Spleen (tissue), 7 donors: ENCODE measurements at regions not wholly inside any gene's neighbourhood (a gene's known extent, or its start where the extent isn't known, plus 50 kb on each side); places are given as distances from the start of the nearest gene placed in this dataset.

ENCODE experiments used
- CTCF ChIP-seq, 11 experiments: fragments of 200-600 bp in 7 of 11; fragments of 450-650 bp in 4 of 11; sonication (generic) in 4 of 11; IDR thresholded peaks in 8 of 11; conservative IDR thresholded peaks in 3 of 11; 1 replicate in 7 of 11; 2 replicates in 4 of 11; pipeline versions ENCODE4 v1.4.0 to v1.8.0; 2016 to 2021; ENCODE audit warnings: antibody characterized with exemption in 11 of 11, inconsistent platforms in 4 of 11, mild to moderate bottlenecking in 1 of 11
- POLR2AphosphoS5 ChIP-seq, 3 donors: sonication (generic); formaldehyde crosslinking; IDR thresholded peaks; one replicate each; pipeline ENCODE4 v1.5.1; 2017; ENCODE audit warnings: antibody characterized with exemption in 3 of 3
- donor health status: DM: no; HTN: no; CAD: no; lungs with moderate emphysema.
- donor health status: DM: no; HTN: no; CAD: no.
- donor health status: DM: no; HTN: no; CAD: no.

GRCh38 chr1:178594133-178594532 lies 81.2 kb downstream of the TEX35 start:
- TF ChIP-seq CTCF (IDR thresholded peaks at IDR 0.05 in 8 of 11, conservative IDR thresholded peaks at IDR 0.05 in 3 of 11): no peak
- no peak for TF ChIP-seq POLR2AphosphoS5 (IDR thresholded peaks at IDR 0.05)
